GM18526 (cell line): ENCODE measurements at regions not wholly inside any gene's neighbourhood (a gene's known extent, or its start where the extent isn't known, plus 50 kb on each side); places are given as distances from the start of the nearest gene placed in this dataset.

Experiments used
- POLR2A ChIP-seq: IDR thresholded peaks from 3 replicates; pipeline ENCODE4 v1.6.1; 2011; ENCODE audit not compliant: insufficient read length; ENCODE audit errors: extremely low read depth

DNA sequence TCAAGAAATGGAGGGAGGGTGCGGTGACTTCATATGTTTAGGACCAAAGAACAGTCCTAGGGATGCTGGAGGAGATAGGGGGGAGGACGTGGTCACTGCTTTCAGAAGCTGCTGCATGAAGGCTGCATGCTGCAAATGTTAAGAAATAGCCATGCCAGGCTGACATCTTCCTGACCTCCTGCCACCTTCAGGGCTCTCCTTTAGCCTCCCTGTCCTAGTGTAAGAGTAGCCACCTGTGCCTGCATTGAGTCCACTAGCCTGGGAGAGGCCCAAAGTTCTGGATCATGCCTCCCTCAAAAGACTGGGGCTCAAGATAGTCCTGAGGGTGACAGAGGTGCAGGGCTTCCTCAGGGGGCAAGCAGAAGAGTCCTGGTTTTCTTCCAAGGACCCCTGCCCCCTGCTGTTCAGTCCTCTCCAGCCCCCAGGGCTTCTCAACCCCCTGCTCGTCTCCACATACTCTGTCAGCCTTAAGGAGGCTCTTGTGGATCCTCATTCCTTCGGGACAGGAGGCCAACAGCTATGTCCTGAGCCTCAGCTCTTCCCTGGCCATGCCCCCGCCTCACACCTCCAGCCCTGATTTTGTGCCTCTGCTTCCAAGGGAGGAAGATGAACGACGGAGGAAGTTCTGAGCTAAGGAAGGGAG is 96.3 kb downstream of the MRPL14 start:
- TF ChIP-seq POLR2A: no peak

DNA sequence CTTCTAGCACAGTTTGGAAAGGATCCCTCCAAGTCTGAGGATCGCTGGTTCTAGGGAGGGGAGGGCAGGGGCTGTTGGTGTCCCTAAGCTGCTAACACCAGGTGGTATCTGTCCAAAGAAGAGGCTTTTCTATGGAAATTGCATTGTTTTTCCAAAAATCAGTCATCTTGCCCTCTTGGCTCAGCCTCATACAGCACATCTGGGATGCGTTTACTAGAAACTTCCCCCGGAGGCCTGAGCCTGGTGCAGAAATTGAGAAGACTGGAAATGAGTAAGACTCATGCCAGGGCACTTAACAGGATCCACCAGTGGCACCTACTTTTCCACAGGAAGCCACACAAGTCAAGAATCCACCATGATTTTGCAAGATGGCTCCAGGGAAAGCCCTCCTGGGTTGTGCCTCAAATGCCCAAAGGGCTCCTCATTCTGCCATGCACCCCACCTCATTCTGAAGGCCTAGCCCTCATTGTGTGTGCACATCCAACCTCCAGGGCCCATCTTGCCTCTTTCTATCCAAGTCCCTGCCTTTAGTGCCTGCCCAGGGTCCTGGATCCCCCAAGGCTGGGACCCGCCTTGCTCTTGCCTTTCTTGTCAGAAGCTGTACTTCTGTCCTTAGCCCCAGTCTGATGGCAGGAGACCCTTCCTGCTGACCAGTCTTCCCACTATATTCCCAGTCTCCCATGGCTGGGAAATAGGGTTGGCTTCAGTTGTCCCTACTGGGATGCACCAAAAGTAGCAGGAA is 97.6 kb downstream of the MRPL14 start:
- no peak for TF ChIP-seq POLR2A

DNA sequence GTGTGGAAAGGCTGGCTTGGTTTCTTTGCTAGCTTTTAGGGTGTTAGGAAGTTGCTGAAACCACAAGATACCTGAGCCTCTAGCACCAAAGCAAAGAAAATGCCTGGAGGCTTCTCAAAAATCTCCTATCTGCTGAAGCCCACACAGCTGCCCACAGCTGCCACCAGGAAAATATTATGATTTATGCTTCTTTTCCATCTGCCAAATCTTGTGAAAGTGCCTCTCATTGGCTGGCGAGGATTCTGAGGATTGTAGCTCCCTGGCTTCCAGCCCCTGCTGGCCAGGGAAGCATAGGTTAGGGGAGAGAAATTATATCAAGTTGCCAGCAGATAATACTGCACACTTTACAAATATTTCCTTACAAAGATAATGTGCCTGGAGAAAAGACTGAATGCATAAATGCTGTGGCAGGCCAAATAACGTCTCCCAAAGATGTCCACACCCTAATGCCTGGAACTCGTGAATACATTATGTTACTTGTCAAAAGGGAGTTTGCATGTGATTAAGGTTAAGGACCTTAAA is 98.4 kb downstream of the MRPL14 start:
- TF ChIP-seq POLR2A: no peak

DNA sequence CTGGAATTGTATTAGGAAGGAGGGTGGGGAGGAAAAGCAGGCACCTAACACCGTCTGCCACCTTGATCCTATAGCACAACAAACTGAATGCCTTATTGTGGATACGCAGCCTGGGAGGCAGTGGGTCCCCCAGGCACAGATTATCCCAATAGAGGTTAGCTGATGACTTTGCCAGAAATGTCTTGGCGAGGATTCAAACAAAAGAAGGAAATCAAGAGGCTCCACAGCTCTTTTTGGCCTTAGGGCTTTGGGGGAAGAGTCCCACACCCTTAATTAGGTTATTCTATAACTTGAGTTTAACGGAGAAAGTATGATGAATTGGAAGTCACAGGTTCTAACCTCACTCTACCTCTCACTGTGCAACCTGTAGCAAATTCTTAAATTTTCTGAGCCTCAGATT is 102.0 kb downstream of the MRPL14 start:
- TF ChIP-seq POLR2A: no peak

DNA sequence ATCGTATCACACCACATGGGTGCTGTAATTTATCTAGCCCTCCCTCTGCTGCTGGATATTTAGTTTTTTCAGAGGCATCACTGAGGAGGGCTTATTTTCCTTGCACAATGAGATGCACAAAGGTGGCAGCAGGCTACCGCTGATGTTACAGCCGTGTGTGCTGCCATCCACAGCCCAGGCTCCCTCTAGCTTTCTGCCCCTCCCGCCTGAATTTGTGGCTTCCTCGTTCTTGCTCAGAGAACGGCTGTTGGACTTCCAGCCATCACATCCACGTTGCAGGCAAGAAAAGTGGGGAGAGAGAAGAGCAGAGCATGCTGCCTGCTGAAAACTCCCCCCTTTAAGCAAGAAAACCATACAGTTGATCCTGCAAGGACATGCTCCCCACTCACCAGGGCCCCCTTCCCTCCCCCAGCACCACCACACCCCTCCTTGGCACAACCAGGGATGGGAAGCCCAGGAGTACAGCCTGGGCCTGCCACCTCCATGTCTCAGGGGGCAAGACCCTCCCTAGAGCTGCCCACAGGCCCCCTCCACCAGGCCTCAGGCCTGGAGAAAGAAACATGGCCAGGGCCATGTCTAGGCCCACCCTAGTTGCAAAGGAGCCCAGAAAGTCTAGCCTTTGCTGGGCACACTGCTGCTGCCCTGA is 102.6 kb downstream of the MRPL14 start:
- no peak for TF ChIP-seq POLR2A

DNA sequence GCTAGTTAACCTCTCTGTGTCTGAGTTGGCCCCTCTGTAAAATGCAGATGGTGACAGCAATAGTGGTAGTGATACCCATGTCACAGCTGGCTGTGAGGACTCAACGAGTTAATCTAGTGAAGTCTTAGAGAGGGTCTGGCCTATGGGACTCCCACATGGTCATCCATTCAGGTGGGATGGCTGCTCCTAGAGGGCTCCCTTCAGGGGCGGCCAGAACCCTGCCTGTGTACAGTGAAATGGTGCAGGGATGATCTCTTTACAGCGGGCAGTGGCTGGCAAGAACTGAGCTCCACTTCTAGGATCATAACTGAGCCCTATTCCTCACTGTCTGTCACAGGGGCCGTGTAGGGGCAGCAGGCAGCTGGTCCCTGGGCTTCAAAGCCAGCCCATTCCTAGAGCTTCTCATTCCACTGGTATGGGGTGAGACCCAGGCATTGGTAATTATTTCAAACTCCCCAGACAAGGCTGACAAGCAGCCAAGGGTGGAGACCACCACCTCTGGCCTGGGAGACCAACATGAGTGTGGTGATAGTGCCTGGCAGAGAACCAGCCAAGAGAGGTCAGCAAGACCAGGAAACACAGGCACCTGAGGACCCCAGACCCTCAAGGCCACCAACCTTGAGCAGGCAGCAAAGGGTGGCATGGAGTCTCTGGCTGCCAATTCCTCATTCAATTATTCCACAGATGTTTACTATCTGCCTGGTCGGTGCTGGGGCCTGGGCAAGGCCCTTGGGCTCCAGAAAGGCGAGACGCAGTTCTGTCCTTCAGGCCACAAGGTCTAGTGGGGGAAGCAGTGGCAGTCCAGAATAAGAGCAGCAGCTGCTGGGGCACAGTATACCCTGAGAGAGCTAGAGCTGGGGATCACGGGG is 103.4 kb downstream of the MRPL14 start:
- no peak for TF ChIP-seq POLR2A

DNA sequence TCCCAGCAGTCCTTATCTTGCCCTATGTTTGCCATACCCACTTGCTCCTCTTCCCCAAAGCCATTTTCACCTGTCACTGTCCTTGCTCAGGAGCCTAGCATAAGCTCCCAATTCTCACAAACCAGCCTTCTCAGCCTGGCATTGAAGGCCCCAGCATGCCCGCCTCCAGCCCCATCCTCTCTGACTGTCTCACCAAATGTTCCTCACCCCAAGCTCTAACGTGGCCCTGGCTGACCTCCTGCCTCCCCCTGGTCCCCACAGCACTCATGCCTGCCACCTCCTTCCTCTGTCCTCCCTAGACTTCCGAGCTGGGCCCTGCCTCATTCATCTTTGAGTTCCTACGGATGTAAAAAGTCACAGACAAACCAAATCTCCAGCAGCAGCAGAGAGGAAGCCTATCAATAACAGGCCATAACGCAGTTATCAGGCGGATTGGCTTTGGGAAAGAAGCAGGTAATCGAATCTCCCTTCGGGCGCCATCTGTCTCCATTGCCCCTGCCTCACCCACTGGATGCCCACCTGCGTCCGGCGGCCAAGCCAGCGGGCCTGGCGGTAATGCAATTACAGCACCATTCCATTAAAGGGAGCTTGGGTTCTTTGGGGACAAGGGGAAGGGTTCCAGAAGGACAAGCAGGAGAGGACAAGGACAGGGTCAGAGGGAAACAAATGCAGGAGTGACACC is 104.4 kb downstream of the MRPL14 start:
- TF ChIP-seq POLR2A: no peak

DNA sequence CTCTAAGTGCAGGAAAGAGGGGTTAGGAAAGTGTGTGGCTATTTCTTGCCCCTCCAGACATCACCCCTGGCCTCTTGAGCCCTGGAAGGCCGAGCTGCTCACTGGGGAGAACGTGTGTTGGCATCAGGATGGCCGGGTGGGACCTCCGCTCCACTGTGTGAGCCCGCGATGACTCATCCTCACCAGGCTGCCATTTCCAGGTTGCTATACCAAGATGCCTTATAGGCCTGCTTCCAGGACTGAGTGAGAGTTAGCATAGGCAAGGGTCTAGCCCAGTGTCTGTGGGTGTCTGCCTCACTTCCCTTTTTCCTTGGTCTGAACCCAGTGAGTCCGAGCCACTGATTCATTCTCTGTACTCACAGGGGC is 105.0 kb downstream of the MRPL14 start:
- TF ChIP-seq POLR2A: no peak

DNA sequence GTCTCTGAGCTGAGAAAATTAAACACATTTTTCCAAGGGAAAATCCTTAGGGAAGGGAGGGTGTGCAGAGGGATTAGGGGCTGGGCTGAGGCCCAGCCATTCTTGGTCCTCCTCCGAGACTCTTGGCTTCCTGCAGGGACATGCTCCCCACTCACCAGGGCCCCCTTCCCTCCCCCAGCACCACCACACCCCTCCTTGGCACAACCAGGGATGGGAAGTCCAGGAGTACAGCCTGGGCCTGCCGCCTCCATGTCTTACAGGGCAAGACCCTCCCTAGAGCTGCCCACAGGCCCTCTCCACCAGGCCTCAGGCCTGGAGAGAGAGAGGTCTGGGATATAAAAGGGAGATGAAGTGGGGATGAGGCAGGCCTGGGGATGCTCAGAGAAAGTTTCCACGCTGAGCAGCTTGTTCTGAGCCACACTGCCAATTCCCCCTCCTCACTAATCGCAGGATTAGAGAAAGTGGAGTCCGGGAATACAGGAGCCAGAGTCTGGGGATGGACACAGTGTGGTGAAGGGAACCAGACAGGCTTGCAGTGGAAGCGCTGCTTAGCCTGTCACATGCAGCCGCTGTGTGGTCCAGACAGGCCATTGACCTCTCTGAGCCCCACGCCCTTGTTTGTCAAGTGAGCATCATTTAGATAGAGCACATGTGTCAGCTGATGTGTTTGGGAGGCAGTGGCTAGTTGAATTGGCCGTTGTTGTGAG is 105.5 kb downstream of the MRPL14 start:
- no peak for TF ChIP-seq POLR2A

DNA sequence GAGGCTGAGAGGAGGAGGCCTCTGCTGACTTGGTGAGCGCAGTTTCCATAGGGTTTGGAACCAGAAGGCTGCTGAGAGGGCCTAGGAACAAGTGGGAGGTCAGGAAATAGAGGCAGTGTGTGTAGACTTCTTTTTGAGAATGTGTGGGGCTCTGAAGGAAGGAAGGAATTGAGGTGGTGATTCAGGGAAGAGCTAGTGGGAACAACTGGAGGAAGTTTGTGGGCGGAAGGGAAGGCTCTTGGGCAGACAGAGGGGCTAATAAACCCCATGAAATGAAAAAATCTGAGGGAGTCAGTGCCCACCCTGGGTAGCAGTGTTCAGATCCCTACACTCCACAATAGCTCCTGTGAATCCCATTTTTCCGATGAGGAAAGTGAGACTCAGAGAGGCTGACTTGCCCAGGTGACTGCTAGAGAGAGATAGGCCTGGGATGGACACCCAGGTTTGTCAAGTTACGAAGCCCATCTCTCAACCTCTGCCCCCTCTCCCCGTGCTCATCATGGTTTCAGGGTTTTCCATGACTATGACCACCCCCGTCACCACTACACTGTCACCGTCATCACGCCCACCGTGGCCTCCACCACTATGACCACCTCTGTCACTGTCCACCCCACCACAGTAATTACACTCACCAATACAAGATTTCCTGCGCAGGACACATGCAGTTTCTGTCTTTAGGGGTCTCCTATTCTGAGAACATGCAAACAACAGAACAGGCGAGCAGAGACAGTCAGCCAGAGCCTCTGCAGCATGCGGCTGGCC is 106.4 kb downstream of the MRPL14 start:
- no peak for TF ChIP-seq POLR2A

DNA sequence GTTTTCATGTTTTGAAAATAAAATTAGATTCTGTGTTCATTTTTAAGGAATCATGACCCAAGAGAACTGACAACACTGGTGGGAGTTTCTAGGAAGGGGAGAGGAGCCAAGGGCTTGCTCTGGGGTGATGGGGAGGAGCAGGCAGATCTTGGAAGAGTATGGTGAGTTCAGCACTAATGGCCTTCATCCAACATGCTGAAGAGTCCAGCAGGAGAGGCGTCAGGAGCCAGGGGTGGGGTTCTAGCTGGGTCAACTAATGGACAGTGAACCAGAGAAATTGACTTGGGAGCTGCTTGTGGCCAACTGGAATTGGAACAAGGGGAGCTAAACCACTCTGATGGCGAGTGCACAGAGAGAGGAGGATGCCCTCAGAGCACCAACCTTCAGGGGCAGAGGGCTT is 107.1 kb downstream of the MRPL14 start:
- TF ChIP-seq POLR2A: no peak

DNA sequence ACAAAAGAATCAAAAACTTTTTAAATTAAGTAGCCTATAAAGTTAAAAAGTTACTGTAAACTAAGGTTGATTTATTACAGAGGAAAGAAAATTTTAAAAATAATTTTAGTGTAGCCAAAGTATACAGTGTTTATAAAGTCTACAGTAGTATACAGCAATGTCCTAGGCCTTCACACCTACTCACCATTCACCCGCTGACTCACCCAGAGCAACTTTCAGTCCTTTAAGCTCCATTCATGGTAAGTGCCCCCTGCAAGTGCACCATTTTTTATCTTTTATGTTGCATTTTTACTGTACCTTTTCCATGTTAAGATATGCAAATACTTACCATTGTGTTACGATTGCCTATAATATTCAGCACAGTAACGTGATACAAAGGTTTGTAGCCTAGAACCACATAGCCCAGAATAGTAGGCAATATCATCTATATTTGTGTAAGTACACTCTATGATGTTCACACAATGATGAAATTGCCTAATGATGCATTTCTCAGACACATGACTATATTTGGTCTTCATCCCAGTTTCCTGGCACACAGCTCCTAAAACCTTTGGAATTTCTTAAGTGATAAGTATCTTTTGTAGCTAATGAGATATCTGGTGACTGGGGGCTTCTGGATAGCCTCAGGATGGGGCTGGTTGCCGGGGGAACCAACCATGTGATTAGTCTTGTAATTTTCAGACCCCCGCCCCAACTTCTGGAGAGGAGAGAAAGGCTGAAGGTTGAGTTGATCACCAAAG is 111.0 kb downstream of the MRPL14 start:
- TF ChIP-seq POLR2A: no peak

DNA sequence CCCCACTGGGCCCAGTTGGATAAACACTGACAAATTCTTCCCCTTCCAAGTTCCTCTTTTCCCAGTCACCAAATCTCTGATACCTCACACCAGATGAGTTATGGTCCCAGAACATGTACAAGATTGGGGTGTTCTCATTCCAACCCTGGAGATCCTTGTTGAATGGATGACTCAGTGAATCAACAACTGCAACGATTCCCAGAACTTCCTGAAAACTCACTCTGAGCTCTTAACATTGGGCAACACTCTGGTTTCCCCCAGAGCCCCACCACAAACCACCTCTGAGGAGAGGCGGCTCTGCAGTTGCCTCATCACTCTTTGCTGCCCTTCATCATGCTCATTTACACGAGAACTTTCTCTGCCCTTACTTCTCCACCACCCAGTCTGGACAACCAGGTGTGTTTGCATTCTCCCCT is 115.2 kb downstream of the MRPL14 start:
- TF ChIP-seq POLR2A: no peak
